ENCODE measurements at regions not wholly inside any gene's neighbourhood (a gene's known extent, or its start where the extent isn't known, plus 50 kb on each side); places are given as distances from the start of the nearest gene placed in this dataset.

DNA sequence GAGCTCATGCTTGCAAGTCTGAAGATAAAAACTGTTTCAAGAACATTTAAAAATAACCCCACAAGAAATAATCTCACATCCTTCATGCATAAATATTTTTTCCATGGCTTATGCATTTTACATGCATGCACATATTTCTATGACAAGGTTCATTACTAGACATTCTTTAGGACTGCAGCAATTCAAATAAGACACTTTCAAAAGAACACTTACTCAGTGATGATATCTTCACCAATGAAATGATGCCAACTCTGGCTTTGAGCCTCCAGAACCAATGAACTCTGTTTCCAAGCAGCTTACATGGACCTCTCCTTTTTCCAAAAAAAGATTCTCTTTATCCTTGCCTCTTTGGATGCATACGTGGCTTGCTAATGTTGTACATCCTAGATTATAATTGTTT lies 279.9 kb downstream of the ADAM29 start:
- TF ChIP-seq, protein P1, sequence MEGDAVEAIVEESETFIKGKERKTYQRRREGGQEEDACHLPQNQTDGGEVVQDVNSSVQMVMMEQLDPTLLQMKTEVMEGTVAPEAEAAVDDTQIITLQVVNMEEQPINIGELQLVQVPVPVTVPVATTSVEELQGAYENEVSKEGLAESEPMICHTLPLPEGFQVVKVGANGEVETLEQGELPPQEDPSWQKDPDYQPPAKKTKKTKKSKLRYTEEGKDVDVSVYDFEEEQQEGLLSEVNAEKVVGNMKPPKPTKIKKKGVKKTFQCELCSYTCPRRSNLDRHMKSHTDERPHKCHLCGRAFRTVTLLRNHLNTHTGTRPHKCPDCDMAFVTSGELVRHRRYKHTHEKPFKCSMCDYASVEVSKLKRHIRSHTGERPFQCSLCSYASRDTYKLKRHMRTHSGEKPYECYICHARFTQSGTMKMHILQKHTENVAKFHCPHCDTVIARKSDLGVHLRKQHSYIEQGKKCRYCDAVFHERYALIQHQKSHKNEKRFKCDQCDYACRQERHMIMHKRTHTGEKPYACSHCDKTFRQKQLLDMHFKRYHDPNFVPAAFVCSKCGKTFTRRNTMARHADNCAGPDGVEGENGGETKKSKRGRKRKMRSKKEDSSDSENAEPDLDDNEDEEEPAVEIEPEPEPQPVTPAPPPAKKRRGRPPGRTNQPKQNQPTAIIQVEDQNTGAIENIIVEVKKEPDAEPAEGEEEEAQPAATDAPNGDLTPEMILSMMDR (tag by site-specific recombination; IDR thresholded peaks at IDR 0.05): no peak
- TF ChIP-seq ZNF341 (tag by site-specific recombination; IDR thresholded peaks at IDR 0.05; ENCODE audit: low read depth): no peak
- TF ChIP-seq, protein P2, sequence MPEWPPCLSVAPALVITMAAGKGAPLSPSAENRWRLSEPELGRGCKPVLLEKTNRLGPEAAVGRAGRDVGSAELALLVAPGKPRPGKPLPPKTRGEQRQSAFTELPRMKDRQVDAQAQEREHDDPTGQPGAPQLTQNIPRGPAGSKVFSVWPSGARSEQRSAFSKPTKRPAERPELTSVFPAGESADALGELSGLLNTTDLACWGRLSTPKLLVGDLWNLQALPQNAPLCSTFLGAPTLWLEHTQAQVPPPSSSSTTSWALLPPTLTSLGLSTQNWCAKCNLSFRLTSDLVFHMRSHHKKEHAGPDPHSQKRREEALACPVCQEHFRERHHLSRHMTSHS (tag by site-specific recombination; IDR thresholded peaks at IDR 0.05): no peak
- no peak for TF ChIP-seq ZNF747 (tag by site-specific recombination; IDR thresholded peaks at IDR 0.05)
- no peak for TF ChIP-seq YY1 (tag by site-specific recombination; IDR thresholded peaks at IDR 0.05)
- no peak for TF ChIP-seq ZFP41 (tag by site-specific recombination; IDR thresholded peaks at IDR 0.05; ENCODE audit: borderline replicate concordance)
- no peak for TF ChIP-seq ZNF513 (tag by site-specific recombination; IDR thresholded peaks at IDR 0.05)
- no peak for TF ChIP-seq HOXC10 (CRISPR knock-in tag; IDR thresholded peaks at IDR 0.05)
- no peak for TF ChIP-seq ZNF558 (tag by site-specific recombination; IDR thresholded peaks at IDR 0.05)
- TF ChIP-seq ZNF48 (tag by site-specific recombination; IDR thresholded peaks at IDR 0.05): no peak
- no peak for TF ChIP-seq ZNF658 (tag by site-specific recombination; IDR thresholded peaks at IDR 0.05)
- TF ChIP-seq, protein P3, sequence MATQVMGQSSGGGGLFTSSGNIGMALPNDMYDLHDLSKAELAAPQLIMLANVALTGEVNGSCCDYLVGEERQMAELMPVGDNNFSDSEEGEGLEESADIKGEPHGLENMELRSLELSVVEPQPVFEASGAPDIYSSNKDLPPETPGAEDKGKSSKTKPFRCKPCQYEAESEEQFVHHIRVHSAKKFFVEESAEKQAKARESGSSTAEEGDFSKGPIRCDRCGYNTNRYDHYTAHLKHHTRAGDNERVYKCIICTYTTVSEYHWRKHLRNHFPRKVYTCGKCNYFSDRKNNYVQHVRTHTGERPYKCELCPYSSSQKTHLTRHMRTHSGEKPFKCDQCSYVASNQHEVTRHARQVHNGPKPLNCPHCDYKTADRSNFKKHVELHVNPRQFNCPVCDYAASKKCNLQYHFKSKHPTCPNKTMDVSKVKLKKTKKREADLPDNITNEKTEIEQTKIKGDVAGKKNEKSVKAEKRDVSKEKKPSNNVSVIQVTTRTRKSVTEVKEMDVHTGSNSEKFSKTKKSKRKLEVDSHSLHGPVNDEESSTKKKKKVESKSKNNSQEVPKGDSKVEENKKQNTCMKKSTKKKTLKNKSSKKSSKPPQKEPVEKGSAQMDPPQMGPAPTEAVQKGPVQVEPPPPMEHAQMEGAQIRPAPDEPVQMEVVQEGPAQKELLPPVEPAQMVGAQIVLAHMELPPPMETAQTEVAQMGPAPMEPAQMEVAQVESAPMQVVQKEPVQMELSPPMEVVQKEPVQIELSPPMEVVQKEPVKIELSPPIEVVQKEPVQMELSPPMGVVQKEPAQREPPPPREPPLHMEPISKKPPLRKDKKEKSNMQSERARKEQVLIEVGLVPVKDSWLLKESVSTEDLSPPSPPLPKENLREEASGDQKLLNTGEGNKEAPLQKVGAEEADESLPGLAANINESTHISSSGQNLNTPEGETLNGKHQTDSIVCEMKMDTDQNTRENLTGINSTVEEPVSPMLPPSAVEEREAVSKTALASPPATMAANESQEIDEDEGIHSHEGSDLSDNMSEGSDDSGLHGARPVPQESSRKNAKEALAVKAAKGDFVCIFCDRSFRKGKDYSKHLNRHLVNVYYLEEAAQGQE (tag by site-specific recombination; IDR thresholded peaks at IDR 0.05): no peak

Data from HEK293 (cell line).